Spleen (tissue), 11 donors: ENCODE measurements at regions not wholly inside any gene's neighbourhood (a gene's known extent, or its start where the extent isn't known, plus 50 kb on each side); places are given as distances from the start of the nearest gene placed in this dataset.

ENCODE experiments used
- DNase-seq: peaks from one replicate; pipeline ENCODE4 v3.0.0-alpha.2; 2020
- H3K27ac ChIP-seq, 8 donors: fragments of 200-600 bp; sonication (generic) in 7 of 8; 1 replicate in 4 of 8; 2 replicates in 4 of 8; pipeline versions ENCODE4 v1.5.0 to v1.8.0; 2016 to 2021; ENCODE audit warnings: inconsistent platforms in 4 of 8, mild to moderate bottlenecking in 4 of 8, moderate library complexity in 1 of 8
- H3K27me3 ChIP-seq, 7 donors: fragments of 200-600 bp; sonication (generic) in 6 of 7; replicated peaks in 1 of 7; 1 replicate in 4 of 7; 2 replicates in 3 of 7; pipeline versions ENCODE4 v1.5.0 to v1.8.0; 2016 to 2021; ENCODE audit warnings: inconsistent platforms in 3 of 7, mild to moderate bottlenecking in 1 of 7
- H3K36me3 ChIP-seq, 6 donors: fragments of 200-600 bp; sonication (generic) in 5 of 6; 1 replicate in 4 of 6; 2 replicates in 2 of 6; pipeline versions ENCODE4 v1.5.0 to v1.8.0; 2016 to 2021; ENCODE audit warnings: inconsistent platforms in 2 of 6
- H3K4me1 ChIP-seq, 6 donors: fragments of 200-600 bp; sonication (generic) in 5 of 6; 1 replicate in 3 of 6; 2 replicates in 3 of 6; pipeline versions ENCODE4 v1.5.0 to v1.8.0; 2016 to 2021; ENCODE audit warnings: inconsistent platforms in 3 of 6
- H3K4me3 ChIP-seq, 8 donors: fragments of 200-600 bp; sonication (generic) in 7 of 8; 1 replicate in 4 of 8; 2 replicates in 4 of 8; pipeline versions ENCODE4 v1.5.0 to v1.8.0; 2016 to 2021; ENCODE audit warnings: inconsistent platforms in 4 of 8, mild to moderate bottlenecking in 4 of 8, moderate library complexity in 2 of 8
- H3K9me3 ChIP-seq, 8 donors: fragments of 200-600 bp; sonication (generic) in 7 of 8; 1 replicate in 4 of 8; 2 replicates in 4 of 8; pipeline versions ENCODE4 v1.5.0 to v1.8.0; 2016 to 2021; ENCODE audit warnings: inconsistent platforms in 4 of 8
- POLR2A ChIP-seq, 3 donors: fragments of 450-650 bp; IDR thresholded peaks; one replicate each; pipeline ENCODE4 v1.5.1; 2017; ENCODE audit warnings: antibody characterized with exemption in 3 of 3, mild to moderate bottlenecking in 1 of 3
- POLR2AphosphoS5 ChIP-seq, 3 donors: sonication (generic); formaldehyde crosslinking; IDR thresholded peaks; one replicate each; pipeline ENCODE4 v1.5.1; 2017; ENCODE audit warnings: antibody characterized with exemption in 3 of 3
- WGBS, 5 donors: extraction: QIAGEN DNeasy Blood & Tissue Kit in 3 of 5; methylation state at CpG; one replicate each; pipeline versions ENCODE4 v1.1.5 to v1.1.7; 2013 to 2018; 5-methylcytosine and 5-hydroxymethylcytosine counted together
- intact Hi-C: fragments of 100-400 bp; cut with DNase I; formaldehyde crosslinking; loops from one replicate; pipeline ENCODE4 v1.15.0; 2023; ENCODE audit warnings: low total_unique reads
- TF ChIP-seq, protein P1 (sequence below), 11 experiments: fragments of 200-600 bp in 7 of 11; fragments of 450-650 bp in 4 of 11; sonication (generic) in 4 of 11; IDR thresholded peaks in 8 of 11; conservative IDR thresholded peaks in 3 of 11; 1 replicate in 7 of 11; 2 replicates in 4 of 11; pipeline versions ENCODE4 v1.4.0 to v1.8.0; 2016 to 2021; ENCODE audit warnings: antibody characterized with exemption in 11 of 11, inconsistent platforms in 4 of 11, mild to moderate bottlenecking in 1 of 11
- donor health status: healthy with polysubstance abuse.
- donor health status: DM: no; HTN: no; CAD: no; lungs with moderate emphysema.
- donor health status: DM: no; HTN: no; CAD: no.
- donor health status: Bipolar disorder and iron deficiency.
- donor health status: healthy.
- donor health status: DM: no; HTN: no; CAD: no.
- donor health status: DM: yes; HTN: yes; CAD: no.

DNA sequence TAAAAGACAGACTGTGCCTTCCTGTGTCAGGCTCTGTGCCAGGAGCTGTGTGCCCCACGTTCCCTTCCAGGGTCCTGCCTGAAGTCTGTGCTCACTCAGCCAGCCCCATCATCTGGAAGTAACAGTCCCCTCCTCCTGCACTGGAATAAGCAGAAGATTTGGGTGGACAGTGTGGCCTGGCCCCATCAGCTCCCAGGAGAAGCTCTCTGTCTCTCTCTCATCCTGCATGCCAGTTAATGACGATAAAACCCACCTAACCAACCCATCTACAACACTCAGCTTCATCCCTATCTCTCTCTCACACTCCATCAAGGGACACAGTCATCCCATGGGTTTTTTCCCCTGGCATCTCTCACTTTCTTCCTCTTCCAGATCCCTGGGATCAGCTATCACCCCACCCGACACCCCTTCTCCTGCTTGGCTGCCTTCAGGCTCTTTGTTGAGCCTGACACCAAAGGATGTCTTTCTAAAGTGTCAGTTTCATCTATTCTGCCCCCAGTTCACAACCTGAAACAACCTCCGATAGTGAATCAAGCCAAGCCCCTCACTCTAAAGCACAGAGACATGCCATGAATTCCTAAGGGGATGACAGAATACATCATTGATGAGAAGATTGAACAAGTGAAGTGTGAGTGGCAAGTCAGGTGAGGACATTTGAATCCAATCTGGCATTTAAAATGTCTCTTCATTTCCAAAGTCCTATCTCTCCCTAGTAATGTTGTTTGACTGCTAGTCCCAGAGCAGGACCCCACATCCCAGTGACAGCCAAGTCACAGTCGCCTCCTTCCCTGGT, 91.4 kb upstream of the TOP3B start:
- 63 to 82% (median 74%) methylated on average over 4 to 5 of the region's 5 CpGs for WGBS, 5 donors
- TF ChIP-seq POLR2A (IDR thresholded peaks at IDR 0.05) (no peak), POLR2AphosphoS5 (IDR thresholded peaks at IDR 0.05) (no peak)
- TF ChIP-seq, protein P1, sequence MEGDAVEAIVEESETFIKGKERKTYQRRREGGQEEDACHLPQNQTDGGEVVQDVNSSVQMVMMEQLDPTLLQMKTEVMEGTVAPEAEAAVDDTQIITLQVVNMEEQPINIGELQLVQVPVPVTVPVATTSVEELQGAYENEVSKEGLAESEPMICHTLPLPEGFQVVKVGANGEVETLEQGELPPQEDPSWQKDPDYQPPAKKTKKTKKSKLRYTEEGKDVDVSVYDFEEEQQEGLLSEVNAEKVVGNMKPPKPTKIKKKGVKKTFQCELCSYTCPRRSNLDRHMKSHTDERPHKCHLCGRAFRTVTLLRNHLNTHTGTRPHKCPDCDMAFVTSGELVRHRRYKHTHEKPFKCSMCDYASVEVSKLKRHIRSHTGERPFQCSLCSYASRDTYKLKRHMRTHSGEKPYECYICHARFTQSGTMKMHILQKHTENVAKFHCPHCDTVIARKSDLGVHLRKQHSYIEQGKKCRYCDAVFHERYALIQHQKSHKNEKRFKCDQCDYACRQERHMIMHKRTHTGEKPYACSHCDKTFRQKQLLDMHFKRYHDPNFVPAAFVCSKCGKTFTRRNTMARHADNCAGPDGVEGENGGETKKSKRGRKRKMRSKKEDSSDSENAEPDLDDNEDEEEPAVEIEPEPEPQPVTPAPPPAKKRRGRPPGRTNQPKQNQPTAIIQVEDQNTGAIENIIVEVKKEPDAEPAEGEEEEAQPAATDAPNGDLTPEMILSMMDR (IDR thresholded peaks at IDR 0.05 in 8 of 11, conservative IDR thresholded peaks at IDR 0.05 in 3 of 11), result no peak
- Histone ChIP-seq H3K4me3 (no peak overlapping the region), H3K36me3 (no peaks in the 10 kb centered on the region), H3K27ac (no peak overlapping the region), H3K9me3 (no peaks in the 10 kb centered on the region), H3K27me3 (peaks cover 0 to 2% (median 0%) of the 10 kb centered on the region in 7 donors), H3K4me1 (no peaks in the 10 kb centered on the region)
- intact Hi-C loops, result no loop called here
- DNase-seq, result no peak

DNA sequence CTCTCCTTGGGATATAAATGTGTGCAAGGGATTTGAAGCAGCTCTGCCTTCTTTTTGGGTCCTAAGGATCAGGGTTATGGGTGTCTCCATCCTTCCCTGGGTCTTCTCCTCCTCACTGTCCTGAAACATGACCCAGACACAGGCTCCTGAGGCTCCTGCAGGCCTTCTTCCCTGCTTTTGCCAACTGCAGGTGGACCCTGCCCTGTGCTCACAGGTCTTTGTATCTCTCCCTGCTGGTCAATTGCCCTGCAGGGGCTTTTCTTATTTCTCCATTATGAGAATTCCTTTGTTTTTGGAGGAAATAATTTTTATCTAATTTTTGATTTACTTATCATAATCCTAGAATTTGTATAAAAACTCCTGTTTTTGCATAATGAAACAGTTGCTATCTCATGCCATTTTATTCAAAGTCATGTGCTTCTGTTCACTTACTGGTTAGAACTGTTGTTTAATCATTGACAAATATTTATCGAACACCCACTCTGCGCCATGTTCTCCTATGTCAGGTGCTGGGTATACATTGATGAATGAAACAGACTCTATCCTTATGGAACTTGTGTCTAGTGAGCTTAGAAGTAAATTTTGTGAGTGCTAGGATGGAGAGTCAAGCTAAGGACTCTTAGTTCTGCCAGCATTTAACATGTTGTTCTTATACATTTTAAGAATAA, 89.7 kb upstream of the TOP3B start:
- Histone ChIP-seq H3K36me3 (no peaks in the 10 kb centered on the region), H3K9me3 (no peaks in the 10 kb centered on the region), H3K4me3 (no peak overlapping the region), H3K4me1 (no peaks in the 10 kb centered on the region), H3K27me3 (no peaks in the 10 kb centered on the region), H3K27ac (no peak overlapping the region)
- intact Hi-C loops, result no loop called here
- 91 to 100% (median 94%) methylated on average over 2 of the region's 2 CpGs for WGBS, 5 donors
- peak; percentile 19 for DNase-seq
- TF ChIP-seq POLR2AphosphoS5 (IDR thresholded peaks at IDR 0.05), result no peak

DNA sequence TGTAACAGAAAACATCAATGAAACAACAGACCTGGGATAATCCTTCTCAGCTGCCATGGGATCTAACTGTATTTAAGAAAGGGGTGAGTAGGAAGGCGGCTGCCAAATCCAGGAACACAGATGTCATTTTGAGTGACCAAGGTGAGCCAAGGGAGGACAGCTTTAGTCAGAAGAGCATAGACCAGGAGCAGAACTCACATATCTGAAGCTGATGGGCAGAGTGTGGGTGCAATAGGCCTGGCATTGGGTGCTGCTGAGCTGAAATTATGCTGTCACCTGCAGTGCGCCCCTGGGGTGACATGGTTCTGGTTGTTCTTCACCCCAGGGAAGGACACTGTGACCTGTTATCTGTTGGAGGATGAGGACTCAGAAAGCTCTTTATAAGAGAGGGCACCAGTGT, 88.9 kb upstream of the TOP3B start:
- 61 to 98% (median 93%) methylated on average over 2 of the region's 2 CpGs for WGBS, 5 donors

DNA sequence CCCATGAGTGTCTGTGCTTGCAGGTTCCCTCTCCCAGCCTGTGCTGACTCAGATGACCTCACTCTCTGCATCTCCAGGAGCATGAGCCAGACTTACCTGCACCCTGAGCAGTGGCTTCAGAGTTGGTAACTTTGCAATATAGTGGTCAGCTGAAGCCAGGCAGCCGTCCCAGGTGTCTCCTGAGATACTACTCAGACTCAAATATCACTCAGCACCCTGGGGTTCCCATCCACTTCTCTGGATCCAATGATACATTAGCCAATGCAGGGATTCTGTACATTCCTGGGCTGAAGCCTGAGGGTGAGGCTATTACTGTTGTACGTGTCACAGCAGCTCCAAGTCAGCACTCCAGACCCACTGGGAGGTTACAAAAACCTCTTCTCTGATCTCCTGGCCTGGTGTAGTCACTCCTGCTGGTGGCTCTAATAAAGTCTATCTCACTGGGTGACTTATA, 87.8 kb upstream of the TOP3B start:
- WGBS, 5 donors, result 70 to 89% (median 80%) methylated on average over 2 of the region's 2 CpGs
- no peaks in the 10 kb centered on the region for H3K36me3 ChIP-seq
- no peaks in the 10 kb centered on the region for H3K27me3 ChIP-seq
- H3K4me1 ChIP-seq, result no peaks in the 10 kb centered on the region
- no peak overlapping the region for H3K27ac ChIP-seq
- H3K4me3 ChIP-seq, result no peak overlapping the region
- H3K9me3 ChIP-seq, result no peaks in the 10 kb centered on the region
- TF ChIP-seq POLR2AphosphoS5 (IDR thresholded peaks at IDR 0.05), result no peak
- TF ChIP-seq, protein P1 (IDR thresholded peaks at IDR 0.05 in 8 of 11, conservative IDR thresholded peaks at IDR 0.05 in 3 of 11), result no peak
- no peak for TF ChIP-seq POLR2A (IDR thresholded peaks at IDR 0.05)
- DNase-seq, result peak; percentile 48
- intact Hi-C loops, result no loop called here

More for the DNA sequence above, 88.9 kb upstream of the TOP3B start:
- intact Hi-C loops, result no loop called here
- TF ChIP-seq, protein P1 (IDR thresholded peaks at IDR 0.05 in 8 of 11, conservative IDR thresholded peaks at IDR 0.05 in 3 of 11), result no peak
- TF ChIP-seq POLR2A (IDR thresholded peaks at IDR 0.05) (no peak), POLR2AphosphoS5 (IDR thresholded peaks at IDR 0.05) (no peak)
- no peaks in the 10 kb centered on the region for H3K27me3 ChIP-seq
- no peaks in the 10 kb centered on the region for H3K36me3 ChIP-seq
- no peak overlapping the region for H3K4me3 ChIP-seq
- H3K4me1 ChIP-seq, result no peaks in the 10 kb centered on the region
- no peaks in the 10 kb centered on the region for H3K9me3 ChIP-seq
- no peak for DNase-seq
- H3K27ac ChIP-seq, result no peak overlapping the region
